Left lung (tissue), 4 donors: ENCODE measurements at regions not wholly inside any gene's neighbourhood (a gene's known extent, or its start where the extent isn't known, plus 50 kb on each side); places are given as distances from the start of the nearest gene placed in this dataset.

Source experiments
- ATAC-seq: fragments of 200-7000 bp; cut with Tn5 transposase; one replicate; pipeline ENCODE4 v1.9.1; 2020; ENCODE audit warnings: moderate library complexity
- DNase-seq, 4 donors: peaks; one replicate each; pipeline ENCODE4 v3.0.0-alpha.2; 2013 to 2020
- H3K27ac ChIP-seq, 2 donors: fragments of 200-600 bp; sonication (generic) in 1 of 2; one replicate each; pipeline versions ENCODE4 v1.5.0 to v1.8.0; 2020 to 2021
- H3K27me3 ChIP-seq, 2 donors: fragments of 200-600 bp; sonication (generic) in 1 of 2; one replicate each; pipeline versions ENCODE4 v1.5.0 to v1.8.0; 2020 to 2021
- H3K36me3 ChIP-seq, 2 donors: fragments of 200-600 bp; sonication (generic) in 1 of 2; one replicate each; pipeline versions ENCODE4 v1.5.0 to v1.8.0; 2020 to 2021
- H3K4me1 ChIP-seq, 2 donors: fragments of 200-600 bp; one replicate each; pipeline ENCODE4 v1.8.0; 2021
- H3K4me3 ChIP-seq, 2 donors: fragments of 200-600 bp; sonication (generic) in 1 of 2; one replicate each; pipeline versions ENCODE4 v1.5.0 to v1.8.0; 2020 to 2021; ENCODE audit warnings: mild to moderate bottlenecking in 1 of 2
- H3K9me3 ChIP-seq, 2 donors: fragments of 200-600 bp; sonication (generic) in 1 of 2; one replicate each; pipeline versions ENCODE4 v1.5.0 to v1.8.0; 2020 to 2021
- intact Hi-C, 2 donors: fragments of 100-400 bp; cut with DNase I; formaldehyde crosslinking; loops; one replicate each; pipeline versions ENCODE4 v1.11.2 to v1.14.2; 2022
- TF ChIP-seq, protein P1 (sequence below), 2 donors: fragments of 200-600 bp; sonication (generic) in 1 of 2; IDR thresholded peaks; one replicate each; pipeline versions ENCODE4 v1.5.0 to v1.8.0; 2021; ENCODE audit warnings: antibody characterized with exemption in 2 of 2
- donor health status: DM: no; HTN: yes; CAD: no.
- donor health status: DM: no; HTN: no; CAD: no.

DNA sequence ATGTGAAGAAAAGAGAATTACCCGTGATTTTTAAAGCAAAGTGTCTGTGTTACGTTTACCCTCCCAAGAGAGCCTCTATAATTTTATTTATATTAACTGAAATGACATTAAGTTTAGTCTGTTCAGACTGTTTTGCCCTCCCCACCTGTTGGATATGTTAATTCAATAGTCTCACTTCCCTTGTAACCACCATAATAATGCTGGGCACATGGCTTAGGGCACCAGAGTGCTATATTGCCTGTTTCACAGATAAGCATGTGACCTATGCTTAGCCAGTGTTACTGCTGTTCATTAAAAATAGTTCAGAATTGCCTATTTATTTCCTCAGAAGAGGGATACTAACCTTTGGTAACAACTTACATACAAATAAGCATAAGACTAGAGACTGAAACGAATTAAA is 446.2 kb downstream of the FAT4 start:
- no peaks in the 10 kb centered on the region for H3K4me1 ChIP-seq
- intact Hi-C loops = no loop called here
- H3K27me3 ChIP-seq = no peaks in the 10 kb centered on the region
- H3K36me3 ChIP-seq = no peaks in the 10 kb centered on the region
- no peak overlapping the region for H3K4me3 ChIP-seq
- H3K9me3 ChIP-seq = no peaks in the 10 kb centered on the region
- TF ChIP-seq, protein P1, sequence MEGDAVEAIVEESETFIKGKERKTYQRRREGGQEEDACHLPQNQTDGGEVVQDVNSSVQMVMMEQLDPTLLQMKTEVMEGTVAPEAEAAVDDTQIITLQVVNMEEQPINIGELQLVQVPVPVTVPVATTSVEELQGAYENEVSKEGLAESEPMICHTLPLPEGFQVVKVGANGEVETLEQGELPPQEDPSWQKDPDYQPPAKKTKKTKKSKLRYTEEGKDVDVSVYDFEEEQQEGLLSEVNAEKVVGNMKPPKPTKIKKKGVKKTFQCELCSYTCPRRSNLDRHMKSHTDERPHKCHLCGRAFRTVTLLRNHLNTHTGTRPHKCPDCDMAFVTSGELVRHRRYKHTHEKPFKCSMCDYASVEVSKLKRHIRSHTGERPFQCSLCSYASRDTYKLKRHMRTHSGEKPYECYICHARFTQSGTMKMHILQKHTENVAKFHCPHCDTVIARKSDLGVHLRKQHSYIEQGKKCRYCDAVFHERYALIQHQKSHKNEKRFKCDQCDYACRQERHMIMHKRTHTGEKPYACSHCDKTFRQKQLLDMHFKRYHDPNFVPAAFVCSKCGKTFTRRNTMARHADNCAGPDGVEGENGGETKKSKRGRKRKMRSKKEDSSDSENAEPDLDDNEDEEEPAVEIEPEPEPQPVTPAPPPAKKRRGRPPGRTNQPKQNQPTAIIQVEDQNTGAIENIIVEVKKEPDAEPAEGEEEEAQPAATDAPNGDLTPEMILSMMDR (IDR thresholded peaks at IDR 0.05) = no peak
- ATAC-seq = no peak
- H3K27ac ChIP-seq = no peak overlapping the region
- DNase-seq = no peak

DNA sequence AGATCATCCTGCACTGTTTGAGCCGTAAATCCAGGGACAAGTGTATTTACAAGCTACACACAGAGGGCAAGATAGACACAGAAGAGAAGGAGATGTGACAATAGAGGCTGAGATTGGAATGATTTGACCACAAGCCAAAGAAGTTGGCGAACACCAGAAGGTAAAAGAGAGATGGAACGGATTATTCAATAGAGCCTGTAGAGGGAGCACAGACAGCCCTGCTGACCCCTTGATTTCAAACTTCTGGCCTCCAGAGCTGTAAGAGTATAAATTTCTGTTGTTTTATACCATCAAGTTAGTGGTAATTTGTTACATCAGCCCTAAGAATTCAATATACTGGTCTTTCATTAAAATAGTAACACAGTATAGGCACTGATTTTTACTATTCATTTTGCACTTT is 447.8 kb downstream of the FAT4 start:
- no peaks in the 10 kb centered on the region for H3K36me3 ChIP-seq
- no peak for ATAC-seq

DNA sequence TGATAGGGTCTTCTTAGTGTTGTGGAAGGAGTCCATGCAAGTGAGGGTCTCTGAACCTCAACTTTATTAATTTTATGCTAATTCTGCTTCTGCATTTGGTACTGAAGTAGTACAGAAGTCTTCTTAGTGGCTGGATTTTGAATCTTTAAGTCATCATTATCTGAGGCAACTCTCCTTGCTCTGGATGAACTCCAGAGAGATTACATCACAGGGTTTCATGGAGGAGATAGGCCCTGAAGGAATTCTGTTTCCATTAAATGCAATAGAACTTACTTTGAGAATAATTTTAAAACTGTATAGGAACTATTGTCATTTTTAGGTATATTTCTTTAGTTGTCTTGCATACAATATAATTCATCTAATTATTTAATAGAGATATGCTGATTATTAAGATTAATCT is 451.2 kb downstream of the FAT4 start:
- intact Hi-C loops = no loop called here
- H3K36me3 ChIP-seq = no peaks in the 10 kb centered on the region
- no peak overlapping the region for H3K4me3 ChIP-seq
- DNase-seq (no peak), ATAC-seq (no peak)
- no peaks in the 10 kb centered on the region for H3K27me3 ChIP-seq
- H3K9me3 ChIP-seq = no peaks in the 10 kb centered on the region
- H3K27ac ChIP-seq = no peak overlapping the region
- TF ChIP-seq, protein P1 (IDR thresholded peaks at IDR 0.05) = no peak
- no peaks in the 10 kb centered on the region for H3K4me1 ChIP-seq

More for the DNA sequence above, 447.8 kb downstream of the FAT4 start:
- TF ChIP-seq, protein P1 (IDR thresholded peaks at IDR 0.05) = no peak
- Histone ChIP-seq H3K9me3 (no peaks in the 10 kb centered on the region), H3K4me3 (no peak overlapping the region), H3K4me1 (no peaks in the 10 kb centered on the region), H3K27me3 (no peaks in the 10 kb centered on the region), H3K27ac (no peak overlapping the region)
- no peak for DNase-seq
- intact Hi-C loops = no loop called here

DNA sequence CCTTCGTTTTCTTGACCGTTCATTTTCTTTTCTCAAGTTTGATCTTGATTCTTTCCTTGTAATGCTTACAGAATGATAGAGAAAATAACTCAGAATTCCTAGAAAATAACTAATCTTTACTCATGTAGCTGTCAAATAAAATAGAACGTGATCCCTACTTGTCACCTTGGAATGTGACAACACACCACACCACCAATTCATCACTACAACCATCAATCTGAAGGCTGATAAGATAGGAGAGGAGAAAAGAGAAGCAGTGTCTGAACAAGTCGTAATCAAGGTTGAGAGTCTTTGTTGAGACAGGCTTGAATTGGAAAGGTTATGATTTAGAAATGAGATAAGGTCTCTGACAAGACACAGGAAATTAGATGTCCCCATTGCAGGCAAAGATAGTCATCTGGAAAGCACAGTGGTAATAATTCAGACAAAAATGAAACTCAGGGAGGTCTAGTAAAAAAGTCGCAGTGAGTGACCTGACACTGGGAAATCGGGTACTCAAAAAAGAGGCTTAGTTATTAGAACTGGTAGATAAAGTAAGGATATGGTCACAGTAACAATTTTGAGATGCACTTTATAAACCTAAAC is 456.2 kb downstream of the FAT4 start:
- no peak overlapping the region for H3K4me3 ChIP-seq
- no peaks in the 10 kb centered on the region for H3K27me3 ChIP-seq
- DNase-seq (no peak), ATAC-seq (no peak)
- no peaks in the 10 kb centered on the region for H3K36me3 ChIP-seq
- H3K9me3 ChIP-seq = peaks cover 0 to 4% of the 10 kb centered on the region in 2 donors
- TF ChIP-seq, protein P1 (IDR thresholded peaks at IDR 0.05) = no peak
- H3K4me1 ChIP-seq = no peaks in the 10 kb centered on the region
- intact Hi-C loops = no loop called here
- H3K27ac ChIP-seq = no peak overlapping the region

DNA sequence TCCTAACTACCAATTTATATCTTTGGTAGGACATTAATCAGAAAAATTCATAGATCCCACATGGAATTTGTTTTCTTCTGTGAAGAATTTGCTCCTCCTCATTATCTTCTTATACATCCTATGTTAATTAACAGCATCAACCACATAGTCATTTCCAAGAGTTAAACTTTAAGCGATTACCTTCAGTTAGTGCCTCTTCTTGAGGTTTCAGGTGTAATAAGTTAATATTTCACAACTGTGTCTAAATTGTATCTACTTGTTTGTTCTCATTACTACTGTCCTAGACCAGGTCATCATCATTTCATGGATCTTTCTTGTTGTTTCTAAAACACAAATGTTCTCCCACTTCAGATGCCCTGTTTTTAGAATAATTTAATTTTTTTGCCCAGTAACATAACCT is 457.9 kb downstream of the FAT4 start:
- no peaks in the 10 kb centered on the region for H3K36me3 ChIP-seq
- no peaks in the 10 kb centered on the region for H3K4me1 ChIP-seq
- no peak for ATAC-seq
- intact Hi-C loops = no loop called here
- DNase-seq = no peak
- no peaks in the 10 kb centered on the region for H3K27me3 ChIP-seq
- no peak overlapping the region for H3K4me3 ChIP-seq
- TF ChIP-seq, protein P1 (IDR thresholded peaks at IDR 0.05) = no peak
- no peak overlapping the region for H3K27ac ChIP-seq
- H3K9me3 ChIP-seq = peaks cover 0 to 14% of the 10 kb centered on the region in 2 donors
